GM21619 (cell line): ENCODE measurements at regions not wholly inside any gene's neighbourhood (a gene's known extent, or its start where the extent isn't known, plus 50 kb on each side); places are given as distances from the start of the nearest gene placed in this dataset.

ENCODE experiments used
- ATAC-seq: cut with Tn5 transposase; IDR thresholded peaks from one replicate; pipeline ENCODE4 v1.9.1; 2021; ENCODE audit not compliant: unreplicated experiment

DNA sequence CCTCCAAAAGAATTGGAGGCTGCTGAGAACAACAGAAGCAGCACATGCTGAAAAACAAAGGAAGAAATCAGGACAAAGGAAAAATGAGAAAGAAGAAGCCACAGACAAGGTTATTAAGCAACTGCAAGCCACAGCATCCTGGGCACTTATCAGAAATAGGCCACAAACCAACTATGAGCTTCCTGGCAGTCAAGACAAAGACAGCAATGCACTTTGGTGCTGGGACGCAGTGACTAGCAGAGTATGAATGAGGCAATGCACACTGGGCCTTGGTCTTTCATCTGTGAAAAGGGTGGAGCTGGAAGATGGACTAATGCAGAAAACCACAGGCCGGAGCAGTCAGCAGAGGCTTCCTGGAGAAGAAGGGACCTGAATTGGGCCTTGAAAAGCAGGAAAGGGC, 56.0 kb upstream of the LINGO1 start:
- no peak for ATAC-seq

DNA sequence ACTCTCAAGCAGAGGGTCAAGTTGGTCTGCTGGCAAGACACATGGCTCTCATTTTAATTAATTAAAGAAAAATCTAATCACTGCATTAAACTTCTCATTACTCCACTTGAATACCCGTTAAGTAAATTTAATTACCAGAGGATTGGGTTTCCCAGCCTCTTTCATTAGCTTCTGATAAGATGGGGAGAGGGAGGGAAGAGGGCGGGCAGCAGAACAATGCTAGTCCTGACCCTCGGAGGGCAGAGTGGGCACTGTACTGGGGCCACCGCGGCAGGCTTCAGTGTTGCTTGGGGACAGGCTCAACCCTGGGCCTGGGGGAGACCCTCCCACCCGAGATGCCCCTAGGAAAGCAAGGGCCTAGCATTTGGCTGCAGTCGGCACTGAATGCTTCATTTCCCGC, 55.6 kb upstream of the LINGO1 start:
- ATAC-seq = no peak

DNA sequence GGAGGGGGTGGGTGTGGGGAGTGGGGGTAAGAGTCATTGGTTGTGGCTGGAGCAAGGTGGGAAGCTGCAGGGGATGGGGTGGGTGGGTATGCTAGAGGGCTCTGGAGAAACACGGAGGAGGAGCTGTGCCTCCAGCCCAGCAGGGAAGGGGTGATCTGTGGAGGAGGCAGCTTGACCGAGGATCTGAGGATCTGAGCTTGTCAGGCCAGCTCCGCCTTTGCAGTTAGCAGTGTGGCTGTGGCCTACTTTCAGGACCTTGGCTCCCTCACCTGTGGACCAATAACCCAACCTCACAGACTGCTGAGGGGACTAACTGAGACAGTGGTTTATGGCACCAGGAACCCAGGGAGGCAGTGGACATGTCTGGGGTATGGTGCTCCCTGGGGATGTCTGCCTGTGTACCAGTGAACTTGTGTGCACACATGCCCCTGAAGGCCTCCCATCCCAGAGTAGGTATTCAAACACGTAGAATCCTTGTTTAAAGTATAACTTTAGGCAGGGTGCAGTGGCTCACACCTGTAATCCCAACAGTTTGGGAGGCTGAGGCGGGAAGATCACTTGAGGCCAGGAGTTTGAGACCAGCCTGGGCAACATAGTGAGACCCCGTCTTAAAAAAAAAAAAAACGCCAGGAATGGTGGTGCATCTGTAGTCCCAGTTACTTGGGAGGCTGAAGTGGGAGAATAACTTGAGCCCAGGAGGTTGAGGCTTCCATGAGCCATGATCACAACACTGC, 52.5 kb upstream of the LINGO1 start:
- no peak for ATAC-seq

DNA sequence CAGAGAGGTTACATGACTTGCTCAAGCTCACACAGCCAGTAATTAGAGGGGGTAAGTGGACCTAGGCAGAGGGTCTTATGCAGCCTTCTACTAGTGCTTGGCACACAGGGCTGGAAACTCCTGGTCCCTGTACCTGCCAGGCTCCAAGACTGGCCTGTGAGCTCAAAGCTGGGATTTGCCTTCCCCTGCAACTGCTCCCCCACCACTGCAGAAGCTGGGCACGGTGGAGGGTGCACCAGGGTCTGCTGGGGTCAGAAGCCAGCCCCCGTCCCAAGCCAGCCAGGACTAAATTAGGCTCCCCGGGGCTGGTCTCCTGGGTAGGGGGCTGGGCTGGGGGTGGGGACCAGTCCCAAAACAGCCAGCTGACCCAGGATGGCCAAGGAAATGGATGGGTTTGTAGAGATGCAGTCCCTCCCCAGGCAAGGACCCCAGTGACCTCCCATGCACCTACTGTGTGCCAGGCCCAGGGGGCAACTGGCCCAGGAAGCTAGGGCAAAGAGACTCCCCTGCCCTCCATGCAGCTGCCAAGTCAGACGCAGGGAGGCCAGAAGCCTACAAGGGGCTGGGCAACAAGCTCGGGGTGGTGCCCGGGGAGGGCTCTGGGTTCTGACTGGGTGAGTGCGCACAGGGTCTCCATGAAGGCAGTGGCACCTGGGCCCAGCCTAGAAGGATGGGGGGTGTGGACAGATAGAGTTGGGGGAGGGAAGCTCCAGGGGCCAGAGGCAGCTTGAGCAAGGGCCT, 51.8 kb upstream of the LINGO1 start:
- ATAC-seq = no peak

GRCh38 chr15:77682564-77682963, 49.9 kb upstream of the LINGO1 start:
- ATAC-seq = no peak
